Erythroblast (primary cell): ENCODE measurements at regions not wholly inside any gene's neighbourhood (a gene's known extent, or its start where the extent isn't known, plus 50 kb on each side); places are given as distances from the start of the nearest gene placed in this dataset.

ENCODE experiments used
- GATA1 ChIP-seq: IDR thresholded peaks from 2 replicates; pipeline ENCODE4 v1.6.1; 2011; ENCODE audit warnings: low read depth, mild to moderate bottlenecking, control low read depth, low read length, moderate library complexity
- POLR2A ChIP-seq: IDR thresholded peaks from 2 replicates; pipeline ENCODE4 v1.6.1; 2011; ENCODE audit warnings: mild to moderate bottlenecking, low read length

DNA sequence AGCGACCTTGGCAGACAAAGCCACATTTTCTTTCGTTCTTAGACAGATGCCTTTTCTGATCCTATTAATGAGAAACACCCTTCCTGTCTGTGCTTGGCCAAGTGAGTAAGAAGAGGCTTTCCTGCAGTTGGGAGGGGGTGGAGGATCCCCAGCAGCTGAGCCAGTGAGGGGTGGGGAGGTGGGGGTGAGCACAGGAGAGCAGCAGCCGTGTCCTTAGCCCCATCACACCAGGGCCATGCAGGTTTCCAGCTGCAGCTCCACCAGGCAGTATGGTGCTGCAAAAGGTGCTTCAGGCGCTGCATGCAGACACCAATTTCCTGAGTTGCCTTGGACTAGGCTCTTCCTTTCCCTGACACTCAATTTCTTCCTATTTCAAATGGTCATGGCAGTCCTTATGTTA, 123.3 kb upstream of the SIX2 start:
- no peak for TF ChIP-seq POLR2A
- no peak for TF ChIP-seq GATA1
